22Rv1 (cell line): ENCODE measurements at regions not wholly inside any gene's neighbourhood (a gene's known extent, or its start where the extent isn't known, plus 50 kb on each side); places are given as distances from the start of the nearest gene placed in this dataset.

Experiments
- CTCF ChIP-seq: fragments of 450-650 bp; IDR thresholded peaks from 2 replicates; pipeline ENCODE4 v1.5.1; 2017; ENCODE audit warnings: mild to moderate bottlenecking
- ZFX ChIP-seq: fragments of 450-650 bp; IDR thresholded peaks from 2 replicates; pipeline ENCODE4 v1.6.1; 2017; ENCODE audit warnings: antibody characterized with exemption, borderline replicate concordance

- TF ChIP-seq CTCF (no peak), ZFX (no peak)
Observed at GRCh38 chr4:38535717-38536116, 128.3 kb upstream of the KLF3 start.
